ENCODE measurements at regions not wholly inside any gene's neighbourhood (a gene's known extent, or its start where the extent isn't known, plus 50 kb on each side); places are given as distances from the start of the nearest gene placed in this dataset.
"Not testable (repeated sequence)": the region's sequence is repeated elsewhere in the genome, so short reads cannot be mapped to it uniquely, and the experiment has no call there.

GRCh38 chr4:160319868-160320260 lies 1217.0 kb downstream of the RAPGEF2 start:
- H3K27ac Mint-ChIP-seq, result no peak overlapping the region
- no peaks in the 10 kb centered on the region for H3K36me3 Mint-ChIP-seq (ENCODE audit: low read depth)
- peaks cover 5% of the 10 kb centered on the region for H3K9me3 Mint-ChIP-seq
- no peak overlapping the region for H3K4me3 Mint-ChIP-seq (ENCODE audit: low read depth)
- intact Hi-C loops (cut with micrococcal nuclease), result no loop called here
- no peaks in the 10 kb centered on the region for H3K4me1 Mint-ChIP-seq (ENCODE audit: low read depth)
- H3K27me3 Mint-ChIP-seq (ENCODE audit: low read depth), result no peaks in the 10 kb centered on the region
- no peak for DNase-seq (ENCODE audit: low spot score)

- no peaks in the 10 kb centered on the region for H3K4me1 Mint-ChIP-seq (ENCODE audit: low read depth)
- peaks cover 16% of the 10 kb centered on the region for H3K9me3 Mint-ChIP-seq
- no peaks in the 10 kb centered on the region for H3K27me3 Mint-ChIP-seq (ENCODE audit: low read depth)
- H3K36me3 Mint-ChIP-seq (ENCODE audit: low read depth), result no peaks in the 10 kb centered on the region
- intact Hi-C loops (cut with micrococcal nuclease), result no loop called here
- no peak for DNase-seq (ENCODE audit: low spot score)
- no peak overlapping the region for H3K27ac Mint-ChIP-seq
- no peak overlapping the region for H3K4me3 Mint-ChIP-seq (ENCODE audit: low read depth)
Observed at GRCh38 chr4:160326110-160326509, 1223.2 kb downstream of the RAPGEF2 start.

- H3K27ac Mint-ChIP-seq, result no peak overlapping the region
- H3K4me3 Mint-ChIP-seq (ENCODE audit: low read depth), result no peak overlapping the region
- DNase-seq (ENCODE audit: low spot score), result no peak
- intact Hi-C loops (cut with micrococcal nuclease), result no loop called here
- H3K4me1 Mint-ChIP-seq (ENCODE audit: low read depth), result no peaks in the 10 kb centered on the region
- peaks cover 9% of the 10 kb centered on the region for H3K9me3 Mint-ChIP-seq
- H3K36me3 Mint-ChIP-seq (ENCODE audit: low read depth), result no peaks in the 10 kb centered on the region
- no peaks in the 10 kb centered on the region for H3K27me3 Mint-ChIP-seq (ENCODE audit: low read depth)
Observed at GRCh38 chr4:160347197-160347596, 1244.3 kb downstream of the RAPGEF2 start.

GRCh38 chr4:160350944-160351343 lies 1248.1 kb downstream of the RAPGEF2 start:
- no peaks in the 10 kb centered on the region for H3K27me3 Mint-ChIP-seq (ENCODE audit: low read depth)
- H3K27ac Mint-ChIP-seq, result no peak overlapping the region
- H3K4me3 Mint-ChIP-seq (ENCODE audit: low read depth), result no peak overlapping the region
- H3K9me3 Mint-ChIP-seq, result no peaks in the 10 kb centered on the region
- intact Hi-C loops (cut with micrococcal nuclease), result no loop called here
- H3K36me3 Mint-ChIP-seq (ENCODE audit: low read depth), result no peaks in the 10 kb centered on the region
- DNase-seq (ENCODE audit: low spot score), result no peak
- no peaks in the 10 kb centered on the region for H3K4me1 Mint-ChIP-seq (ENCODE audit: low read depth)

- Mint-ChIP-seq H3K27ac (no peak overlapping the region), H3K4me3 (ENCODE audit: low read depth) (no peak overlapping the region), H3K36me3 (ENCODE audit: low read depth) (no peaks in the 10 kb centered on the region), H3K9me3 (no peaks in the 10 kb centered on the region), H3K27me3 (ENCODE audit: low read depth) (no peaks in the 10 kb centered on the region), H3K4me1 (ENCODE audit: low read depth) (no peaks in the 10 kb centered on the region)
- no peak for DNase-seq (ENCODE audit: low spot score)
- intact Hi-C loops (cut with micrococcal nuclease), result no loop called here
Observed at GRCh38 chr4:160352637-160353036, 1249.8 kb downstream of the RAPGEF2 start.

GRCh38 chr4:160353548-160353947 lies 1250.7 kb downstream of the RAPGEF2 start:
- Mint-ChIP-seq H3K27me3 (ENCODE audit: low read depth) (no peaks in the 10 kb centered on the region), H3K9me3 (no peaks in the 10 kb centered on the region), H3K27ac (no peak overlapping the region), H3K4me3 (ENCODE audit: low read depth) (no peak overlapping the region), H3K4me1 (ENCODE audit: low read depth) (no peaks in the 10 kb centered on the region), H3K36me3 (ENCODE audit: low read depth) (no peaks in the 10 kb centered on the region)
- intact Hi-C loops (cut with micrococcal nuclease), result no loop called here
- DNase-seq (ENCODE audit: low spot score), result no peak

GRCh38 chr4:160362478-160362877 lies 1259.6 kb downstream of the RAPGEF2 start:
- H3K4me1 Mint-ChIP-seq (ENCODE audit: low read depth), result no peaks in the 10 kb centered on the region

GRCh38 chr4:160364217-160364616 lies 1261.3 kb downstream of the RAPGEF2 start:
- H3K4me1 Mint-ChIP-seq (ENCODE audit: low read depth), result no peaks in the 10 kb centered on the region
- intact Hi-C loops (cut with micrococcal nuclease), result no loop called here
- H3K36me3 Mint-ChIP-seq (ENCODE audit: low read depth), result no peaks in the 10 kb centered on the region

More at GRCh38 chr4:160362478-160362877, 1259.6 kb downstream of the RAPGEF2 start:
- DNase-seq (ENCODE audit: low spot score), result no peak
- H3K27ac Mint-ChIP-seq, result no peak overlapping the region
- no peaks in the 10 kb centered on the region for H3K27me3 Mint-ChIP-seq (ENCODE audit: low read depth)
- peaks cover 4% of the 10 kb centered on the region for H3K9me3 Mint-ChIP-seq
- intact Hi-C loops (cut with micrococcal nuclease), result no loop called here
- H3K4me3 Mint-ChIP-seq (ENCODE audit: low read depth), result no peak overlapping the region
- H3K36me3 Mint-ChIP-seq (ENCODE audit: low read depth), result no peaks in the 10 kb centered on the region

GRCh38 chr4:160364665-160365064 lies 1261.8 kb downstream of the RAPGEF2 start:
- DNase-seq (ENCODE audit: low spot score); H3K27me3 Mint-ChIP-seq (ENCODE audit: low read depth); H3K36me3 Mint-ChIP-seq (ENCODE audit: low read depth); H3K4me1 Mint-ChIP-seq (ENCODE audit: low read depth); H3K4me3 Mint-ChIP-seq (ENCODE audit: low read depth); intact Hi-C loops (cut with micrococcal nuclease); H3K27ac Mint-ChIP-seq: not testable (repeated sequence)
- peaks cover 13% of the 10 kb centered on the region for H3K9me3 Mint-ChIP-seq

More at GRCh38 chr4:160364217-160364616, 1261.3 kb downstream of the RAPGEF2 start:
- no peak overlapping the region for H3K4me3 Mint-ChIP-seq (ENCODE audit: low read depth)
- no peak overlapping the region for H3K27ac Mint-ChIP-seq
- no peaks in the 10 kb centered on the region for H3K27me3 Mint-ChIP-seq (ENCODE audit: low read depth)
- DNase-seq (ENCODE audit: low spot score), result no peak
- peaks cover 12% of the 10 kb centered on the region for H3K9me3 Mint-ChIP-seq

- H3K36me3 Mint-ChIP-seq (ENCODE audit: low read depth); DNase-seq (ENCODE audit: low spot score); H3K4me1 Mint-ChIP-seq (ENCODE audit: low read depth); H3K27ac Mint-ChIP-seq; H3K4me3 Mint-ChIP-seq (ENCODE audit: low read depth); H3K27me3 Mint-ChIP-seq (ENCODE audit: low read depth); intact Hi-C loops (cut with micrococcal nuclease): not testable (repeated sequence)
- peaks cover 19% of the 10 kb centered on the region for H3K9me3 Mint-ChIP-seq
Observed at GRCh38 chr4:160365383-160365782, 1262.5 kb downstream of the RAPGEF2 start.

GRCh38 chr4:160370046-160370445 lies 1267.2 kb downstream of the RAPGEF2 start:
- H3K4me3 Mint-ChIP-seq (ENCODE audit: low read depth), result no peak overlapping the region
- no peaks in the 10 kb centered on the region for H3K27me3 Mint-ChIP-seq (ENCODE audit: low read depth)
- intact Hi-C loops (cut with micrococcal nuclease), result no loop called here
- no peaks in the 10 kb centered on the region for H3K36me3 Mint-ChIP-seq (ENCODE audit: low read depth)
- no peak overlapping the region for H3K27ac Mint-ChIP-seq
- no peaks in the 10 kb centered on the region for H3K4me1 Mint-ChIP-seq (ENCODE audit: low read depth)
- DNase-seq (ENCODE audit: low spot score), result no peak
- H3K9me3 Mint-ChIP-seq, result peaks cover 15% of the 10 kb centered on the region

GRCh38 chr4:160371446-160371845 lies 1268.6 kb downstream of the RAPGEF2 start:
- no peak overlapping the region for H3K4me3 Mint-ChIP-seq (ENCODE audit: low read depth)
- no peaks in the 10 kb centered on the region for H3K36me3 Mint-ChIP-seq (ENCODE audit: low read depth)
- no peak overlapping the region for H3K27ac Mint-ChIP-seq
- intact Hi-C loops (cut with micrococcal nuclease), result no loop called here
- no peaks in the 10 kb centered on the region for H3K4me1 Mint-ChIP-seq (ENCODE audit: low read depth)
- H3K27me3 Mint-ChIP-seq (ENCODE audit: low read depth), result no peaks in the 10 kb centered on the region
- peaks cover 15% of the 10 kb centered on the region for H3K9me3 Mint-ChIP-seq
- no peak for DNase-seq (ENCODE audit: low spot score)

GRCh38 chr4:160372390-160372789 lies 1269.5 kb downstream of the RAPGEF2 start:
- no peak for DNase-seq (ENCODE audit: low spot score)
- Mint-ChIP-seq H3K36me3 (ENCODE audit: low read depth) (no peaks in the 10 kb centered on the region), H3K27me3 (ENCODE audit: low read depth) (no peaks in the 10 kb centered on the region), H3K9me3 (peaks cover 15% of the 10 kb centered on the region), H3K27ac (no peak overlapping the region), H3K4me1 (ENCODE audit: low read depth) (no peaks in the 10 kb centered on the region), H3K4me3 (ENCODE audit: low read depth) (no peak overlapping the region)
- intact Hi-C loops (cut with micrococcal nuclease), result no loop called here

- DNase-seq (ENCODE audit: low spot score), result no peak
- H3K4me3 Mint-ChIP-seq (ENCODE audit: low read depth), result no peak overlapping the region
- H3K4me1 Mint-ChIP-seq (ENCODE audit: low read depth), result no peaks in the 10 kb centered on the region
- intact Hi-C loops (cut with micrococcal nuclease), result no loop called here
- no peak overlapping the region for H3K27ac Mint-ChIP-seq
- H3K36me3 Mint-ChIP-seq (ENCODE audit: low read depth), result no peaks in the 10 kb centered on the region
- H3K27me3 Mint-ChIP-seq (ENCODE audit: low read depth), result no peaks in the 10 kb centered on the region
- H3K9me3 Mint-ChIP-seq, result peaks cover 13% of the 10 kb centered on the region
Observed at GRCh38 chr4:160373911-160374310, 1271.0 kb downstream of the RAPGEF2 start.

Measured in activated T-helper 2 cell treated with anti-CD3 and anti-CD28 coated beads, Interferon-gamma antibody, Interleukin-2, Interleukin-4, amounts not matched to agents 10 μg/mL and 5 μg/mL and 100 μg/mL, durations not matched to agents 14 hours and 24 hours and 36 hours (primary cell).